Left cardiac atrium (tissue), 4 donors: ENCODE measurements at regions not wholly inside any gene's neighbourhood (a gene's known extent, or its start where the extent isn't known, plus 50 kb on each side); places are given as distances from the start of the nearest gene placed in this dataset.

Source experiments
- ATAC-seq, 2 donors: fragments of 200-7000 bp; cut with Tn5 transposase; one replicate each; pipeline ENCODE4 v1.9.1; 2020; ENCODE audit warnings: mild to moderate bottlenecking in 2 of 2, moderate library complexity in 2 of 2
- DNase-seq: peaks from one replicate; pipeline ENCODE4 v3.0.0-alpha.2; 2020
- intact Hi-C, 2 donors: fragments of 100-400 bp; cut with DNase I; formaldehyde crosslinking; loops; one replicate each; pipeline versions ENCODE4 v1.14.1 to v1.15.1; 2022 to 2023
- donor health status: DM: no; HTN: yes; CAD: no.
- donor health status: DM: no; HTN: yes; CAD: no; lungs with severe emphysema.
- donor health status: DM: yes; HTN: yes; CAD: no.
- donor health status: Dilated cardiomyopathy.

DNA sequence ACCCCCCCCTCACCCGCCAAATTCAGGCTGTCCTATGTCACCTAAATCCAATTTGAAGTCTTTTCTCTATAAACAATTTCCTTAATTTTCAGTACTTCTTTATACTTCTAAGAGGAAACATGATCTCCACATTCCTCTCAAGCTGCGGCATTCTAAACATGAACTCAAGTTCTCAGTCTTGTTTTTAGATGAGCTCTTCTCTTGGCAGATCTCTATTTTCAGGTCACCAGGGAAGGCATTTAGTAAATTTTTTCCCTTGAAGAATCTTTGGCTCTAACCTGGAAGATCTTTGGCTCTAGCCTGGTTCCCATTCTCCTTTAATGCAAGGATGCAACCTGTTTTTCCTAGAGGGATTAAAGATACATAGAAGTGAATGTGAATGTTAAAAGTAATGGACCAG, 193.4 kb downstream of the ATG4C start:
- DNase-seq (no peak), ATAC-seq (no peak)
- intact Hi-C loops = no loop called here

DNA sequence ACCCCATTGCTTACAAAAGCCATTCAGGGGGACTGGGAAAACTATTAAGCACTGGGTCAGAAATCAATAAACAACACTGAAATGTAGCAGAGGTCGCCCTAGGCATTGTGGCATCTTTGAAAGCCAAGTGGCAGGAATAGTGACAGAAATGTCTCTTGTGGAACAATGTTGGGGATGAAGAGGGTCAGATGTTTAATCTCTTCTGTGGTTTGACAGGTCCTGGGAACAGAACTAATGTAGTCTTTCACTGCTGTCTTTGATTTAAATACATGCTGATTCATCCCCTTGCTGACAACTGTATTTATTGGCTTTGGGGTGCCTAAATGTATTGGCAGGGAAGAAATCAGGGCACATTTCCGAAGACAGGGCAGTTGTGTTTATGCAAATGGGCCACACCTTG, 194.8 kb downstream of the ATG4C start:
- no peak for DNase-seq
- intact Hi-C loops = no loop called here
- no peak for ATAC-seq

DNA sequence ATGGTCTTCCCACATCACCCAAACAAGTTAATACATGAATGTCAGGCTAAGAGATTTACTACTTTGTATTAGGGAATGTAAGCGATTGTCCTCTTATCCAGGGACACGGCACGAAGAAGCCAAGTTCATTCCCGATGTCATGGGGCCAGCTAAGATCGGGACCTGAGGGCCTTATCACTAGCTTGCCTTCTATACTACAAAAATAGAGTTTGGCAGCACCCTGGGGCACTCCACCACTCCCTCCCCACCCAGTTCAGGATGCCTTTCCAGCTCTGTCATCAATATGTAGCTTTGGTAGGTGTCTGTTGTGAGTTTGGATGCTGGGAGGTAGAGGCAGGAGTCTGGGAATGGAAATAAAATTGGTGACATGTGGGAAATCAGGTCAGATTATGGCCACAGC, 197.5 kb downstream of the ATG4C start:
- ATAC-seq (no peak), DNase-seq (no peak)
- intact Hi-C loops = no loop called here

DNA sequence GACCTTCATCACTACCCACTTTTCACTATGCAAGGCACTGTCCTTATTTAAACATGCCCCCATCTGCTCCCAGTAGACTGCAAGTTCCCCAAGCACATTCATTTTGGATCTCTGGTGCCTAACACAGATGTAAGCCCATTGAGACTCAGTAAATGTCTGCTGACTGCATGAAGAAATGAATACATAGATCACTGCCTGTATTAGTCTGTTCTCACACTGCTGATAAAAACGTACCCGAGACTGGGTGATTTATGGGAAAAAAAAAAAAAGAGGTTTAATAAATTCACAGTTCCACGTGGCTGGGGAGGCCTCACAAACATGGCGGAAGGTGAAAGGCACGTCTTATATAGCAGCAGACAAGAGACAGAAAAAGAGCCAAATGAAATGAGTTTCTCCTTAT, 204.9 kb downstream of the ATG4C start:
- no peak for DNase-seq
- no peak for ATAC-seq
- intact Hi-C loops = no loop called here

DNA sequence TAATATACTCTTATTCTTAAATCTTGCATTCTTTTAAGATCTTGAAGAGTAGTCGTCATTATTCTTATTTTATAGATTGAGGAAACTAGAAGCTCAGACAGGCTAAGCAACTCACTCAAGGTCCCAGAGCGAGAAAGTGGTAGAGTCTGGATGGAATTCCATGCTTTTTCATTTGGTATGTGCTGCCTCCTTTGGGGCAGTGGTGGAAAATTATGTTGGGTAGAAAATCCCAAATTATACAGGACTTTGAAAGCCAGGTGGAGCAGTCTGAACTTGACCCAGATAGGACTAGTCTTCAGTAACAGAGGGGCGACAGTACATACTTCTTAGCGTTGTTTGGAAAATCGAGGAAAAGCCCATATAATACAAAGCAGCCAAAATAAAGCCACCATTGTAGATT, 205.6 kb downstream of the ATG4C start:
- no peak for ATAC-seq
- no peak for DNase-seq
- intact Hi-C loops = no loop called here

DNA sequence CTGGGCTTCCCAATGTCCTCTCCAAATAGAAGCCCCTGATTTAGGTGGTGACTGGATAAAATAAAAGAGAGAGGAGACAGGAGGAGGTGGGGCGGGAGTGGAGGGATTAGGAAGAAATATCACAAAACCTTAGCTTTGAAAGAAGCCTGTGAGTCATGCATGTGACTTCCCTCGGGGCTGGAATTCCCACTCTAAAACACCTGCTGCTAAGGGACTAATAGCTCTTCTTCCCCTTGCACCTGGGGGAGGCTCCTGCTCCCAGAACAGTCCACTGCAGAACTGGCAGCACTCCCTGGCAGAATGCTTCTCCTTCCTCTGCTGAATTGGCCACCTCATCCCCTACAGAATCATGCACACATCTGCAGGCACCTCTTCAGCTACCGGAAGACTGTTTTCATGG, 207.2 kb downstream of the ATG4C start:
- intact Hi-C loops = no loop called here
- no peak for ATAC-seq
- DNase-seq = no peak

DNA sequence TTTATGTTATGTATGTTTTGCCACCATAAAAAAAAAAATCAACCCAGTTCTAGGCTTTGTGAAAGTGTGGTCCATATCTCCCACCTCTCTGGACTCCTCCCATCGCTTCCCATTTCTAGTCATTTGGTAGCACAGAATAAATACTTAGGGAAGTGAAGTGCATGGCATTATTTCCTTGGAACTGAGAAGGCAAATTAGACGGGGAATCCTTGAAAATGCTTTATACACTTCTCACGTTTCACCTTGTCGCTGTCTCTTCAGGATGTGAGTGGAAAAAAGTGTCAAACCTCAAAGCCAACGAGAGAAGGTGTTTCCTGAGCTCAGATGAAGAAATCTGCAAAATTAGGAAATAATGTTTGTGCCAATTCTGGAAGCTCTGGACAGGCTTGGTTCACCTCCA, 209.9 kb downstream of the ATG4C start:
- ATAC-seq = no peak
- DNase-seq = no peak
- intact Hi-C loops = no loop called here

DNA sequence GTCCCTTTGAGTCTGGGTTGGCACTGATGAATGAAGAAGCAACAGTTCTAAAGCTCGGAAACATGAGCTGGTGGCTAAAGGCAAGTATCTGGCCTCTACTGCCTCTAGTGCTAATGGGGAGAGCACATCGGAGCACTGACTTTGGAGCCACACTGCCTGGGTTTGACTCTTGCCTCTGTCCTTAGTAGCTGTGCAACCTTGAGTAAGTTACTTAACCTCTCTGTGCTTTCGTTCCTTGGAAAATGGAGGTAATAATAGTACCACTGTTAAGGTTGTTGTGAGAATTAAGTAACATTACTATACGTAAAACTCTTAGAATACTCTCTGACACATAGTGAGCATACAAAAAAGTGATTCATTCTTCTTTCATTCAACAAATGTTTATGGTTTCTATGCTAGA, 211.2 kb downstream of the ATG4C start:
- intact Hi-C loops = no loop called here
- DNase-seq = no peak
- ATAC-seq = no peak

DNA sequence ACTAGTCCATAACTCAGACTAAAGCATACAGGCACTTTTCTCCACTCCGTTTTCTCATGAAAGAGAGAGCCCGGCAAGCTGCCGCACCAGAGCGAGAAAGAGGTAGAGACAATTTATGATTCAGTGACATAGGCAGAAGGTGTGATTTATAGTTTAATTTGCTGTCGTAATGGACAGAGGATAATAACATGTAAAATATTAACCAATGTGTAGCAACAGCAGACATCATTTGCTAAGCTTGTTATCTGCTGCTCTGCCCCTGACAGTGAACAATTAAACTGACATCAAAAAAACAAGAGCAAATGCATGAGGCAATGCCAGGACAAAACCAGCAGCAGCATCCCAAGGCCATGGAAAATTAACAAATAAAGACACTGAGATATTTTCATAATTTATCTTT, 214.0 kb downstream of the ATG4C start:
- no peak for DNase-seq
- intact Hi-C loops = no loop called here

DNA sequence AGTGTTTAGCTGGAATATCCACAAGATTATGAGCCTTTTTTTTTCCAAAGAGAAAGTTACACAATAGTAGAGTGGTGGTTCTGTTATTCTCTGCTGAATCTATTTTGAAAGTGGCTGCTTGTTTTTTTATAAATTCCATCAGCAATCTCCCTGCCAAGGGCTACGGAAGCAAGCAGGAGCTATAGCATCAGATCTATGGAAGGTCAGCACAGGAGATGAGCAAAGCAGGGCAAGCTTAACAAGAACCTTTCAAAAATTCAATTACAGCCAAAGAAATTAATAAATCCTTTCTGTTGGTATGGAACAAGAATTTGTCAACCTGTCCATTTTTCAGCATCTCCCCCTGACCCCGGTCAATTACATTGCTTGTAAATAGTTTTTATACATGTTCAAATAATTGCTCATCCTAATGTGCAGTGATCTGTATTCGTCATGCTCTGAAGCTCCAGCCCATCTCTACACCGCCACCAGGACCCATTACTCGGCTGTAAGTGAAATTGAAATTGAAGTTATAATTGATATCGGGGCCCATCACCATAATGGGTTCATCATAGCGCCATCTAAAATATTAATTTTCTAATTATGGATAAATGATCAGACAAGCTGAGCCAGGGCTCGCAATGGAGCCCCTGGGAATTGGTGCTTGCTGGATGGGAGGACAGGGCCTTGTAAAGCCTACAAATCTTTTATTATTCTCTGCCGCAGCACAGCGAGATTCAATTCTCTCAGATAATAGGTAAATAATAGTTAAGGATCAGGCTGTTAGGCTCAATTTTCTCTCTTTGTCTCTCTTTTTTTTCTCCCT, 215.1 kb downstream of the ATG4C start:
- ATAC-seq (no peak), DNase-seq (no peak)
- intact Hi-C loops = no loop called here

More for the DNA sequence above, 214.0 kb downstream of the ATG4C start:
- ATAC-seq = no peak

DNA sequence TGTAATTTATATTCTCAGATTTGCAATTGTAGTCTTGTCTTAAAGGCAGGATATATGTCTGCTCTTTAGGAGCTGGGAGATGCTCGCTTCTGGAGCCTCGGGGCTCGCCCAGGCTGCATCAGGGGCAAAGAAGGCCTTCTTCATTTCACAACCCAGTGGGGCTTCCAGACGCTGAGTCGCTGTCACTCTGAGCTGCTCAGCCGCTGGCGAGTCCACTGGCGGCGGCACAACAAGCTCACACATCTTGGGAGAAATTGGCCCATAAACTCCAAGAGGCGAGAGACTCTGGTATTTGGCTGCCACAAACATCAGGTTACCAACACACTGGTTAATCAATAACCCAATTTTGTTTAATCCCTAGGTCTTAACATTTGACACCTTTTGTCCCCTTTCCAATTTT, 216.6 kb downstream of the ATG4C start:
- intact Hi-C loops = no loop called here
- no peak for DNase-seq
- ATAC-seq = no peak

DNA sequence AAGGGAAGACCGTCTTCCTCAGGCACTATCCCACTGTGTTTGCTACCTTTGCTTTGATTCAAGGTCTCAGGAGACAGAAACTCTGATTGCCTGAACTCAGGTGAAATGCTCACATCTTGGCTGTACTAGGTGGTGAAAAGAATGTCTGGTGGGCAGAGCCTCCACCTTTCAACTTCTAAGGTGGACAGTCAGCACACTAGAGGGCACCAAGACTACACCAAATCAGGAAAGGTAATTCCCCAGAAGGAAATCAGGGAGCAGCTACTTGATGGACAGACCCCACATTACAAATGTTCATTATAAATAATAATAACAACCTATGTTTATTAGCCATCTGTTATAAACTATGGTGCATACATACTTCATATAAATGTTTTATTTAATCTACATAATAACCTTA, 220.9 kb downstream of the ATG4C start:
- ATAC-seq (no peak), DNase-seq (no peak)
- intact Hi-C loops = no loop called here

DNA sequence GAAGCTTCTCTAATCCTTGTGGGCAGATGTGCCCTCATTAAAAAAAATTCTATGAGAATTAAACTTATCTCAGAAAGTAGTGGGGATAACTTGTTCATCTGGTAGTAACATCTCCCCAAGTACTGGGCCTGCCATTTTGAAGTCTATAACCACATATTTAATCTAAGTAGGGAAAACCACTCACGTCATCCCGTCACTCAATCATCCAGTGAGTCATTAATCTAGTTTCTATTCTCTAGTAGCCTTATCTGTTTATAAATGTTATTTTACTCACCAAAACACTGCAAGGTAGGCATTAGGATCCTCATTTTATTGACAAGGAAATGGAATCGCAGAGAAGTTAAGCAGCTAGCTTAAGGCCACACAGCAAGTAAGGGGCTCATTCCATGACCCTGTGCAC, 221.9 kb downstream of the ATG4C start:
- DNase-seq (no peak), ATAC-seq (no peak)
- intact Hi-C loops = no loop called here

DNA sequence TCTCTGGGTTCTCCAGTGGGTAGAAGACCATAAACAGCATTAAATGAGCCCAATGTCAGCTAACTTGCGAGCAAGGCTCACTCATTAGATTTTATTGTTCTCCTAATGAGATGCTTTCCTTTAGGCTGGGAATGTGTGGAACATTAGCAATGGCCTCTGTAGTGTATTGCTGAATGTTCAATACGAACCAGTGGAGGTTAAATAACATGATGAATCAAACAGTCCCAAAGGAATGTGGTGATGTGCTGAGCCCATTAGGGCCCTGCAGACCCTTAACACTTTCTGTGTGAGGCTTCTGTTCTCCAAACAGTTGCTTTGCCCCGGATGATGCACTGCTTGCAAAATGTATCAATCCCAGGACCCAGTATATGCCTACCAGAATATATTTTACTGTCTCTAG, 225.5 kb downstream of the ATG4C start:
- intact Hi-C loops = no loop called here

DNA sequence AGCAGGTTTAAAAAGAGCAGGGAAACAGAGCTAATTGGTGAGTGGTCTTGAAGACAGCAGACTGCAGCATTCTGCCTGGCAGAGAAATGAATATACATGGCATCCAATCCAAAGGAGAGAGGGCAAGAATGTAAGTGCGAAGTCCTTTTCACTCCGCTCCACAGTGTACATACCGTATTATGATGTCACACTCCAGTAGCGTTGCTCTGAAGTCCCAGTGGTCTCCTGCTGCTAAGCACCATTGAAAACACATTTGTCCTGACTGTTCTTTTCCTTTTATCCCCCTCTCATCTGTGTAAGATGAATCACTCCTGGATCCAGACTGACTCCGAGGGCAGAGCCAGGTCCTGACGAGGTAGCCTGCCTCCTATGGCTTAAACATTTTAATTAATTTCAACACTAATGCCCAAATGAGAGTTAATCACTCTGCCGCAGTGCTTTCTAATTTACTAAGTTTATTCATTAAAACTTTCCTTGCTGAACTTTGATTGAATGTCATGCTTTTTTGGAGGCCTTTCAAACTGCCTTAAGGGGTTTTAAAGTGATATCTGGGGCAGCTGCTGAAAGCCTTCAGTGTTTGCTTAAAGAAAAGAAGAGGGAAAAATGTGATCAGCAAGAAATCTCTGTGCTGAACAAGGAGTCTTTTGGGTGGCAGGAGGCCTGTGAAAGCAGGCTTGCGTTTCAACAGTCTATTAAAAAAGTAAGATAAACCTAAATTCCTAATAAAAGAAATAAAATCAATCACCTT, 227.2 kb downstream of the ATG4C start:
- DNase-seq (no peak), ATAC-seq (no peak)
- intact Hi-C loops = no loop called here

More for the DNA sequence above, 225.5 kb downstream of the ATG4C start:
- DNase-seq (no peak), ATAC-seq (no peak)

DNA sequence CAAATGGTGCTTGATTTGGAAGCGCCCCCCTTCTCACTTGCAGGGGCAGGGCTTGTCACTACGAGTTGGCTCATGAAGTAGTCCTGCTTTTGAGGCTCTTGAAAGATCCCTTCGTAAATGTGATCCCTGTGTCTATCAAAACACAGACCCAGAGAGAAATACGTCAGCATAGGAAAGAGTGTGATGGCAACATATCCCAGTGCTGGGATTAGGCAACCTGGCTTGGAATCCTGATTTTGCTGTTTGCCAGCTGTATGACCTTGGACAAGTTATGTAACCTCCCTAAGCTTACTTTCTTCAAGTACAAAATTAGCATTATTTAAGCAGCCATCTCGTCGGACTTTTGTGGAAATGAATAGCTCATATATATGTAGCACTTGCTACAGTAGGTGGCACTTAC, 228.4 kb downstream of the ATG4C start:
- intact Hi-C loops = no loop called here
- DNase-seq (no peak), ATAC-seq (peak; percentile 63 to 77)

DNA sequence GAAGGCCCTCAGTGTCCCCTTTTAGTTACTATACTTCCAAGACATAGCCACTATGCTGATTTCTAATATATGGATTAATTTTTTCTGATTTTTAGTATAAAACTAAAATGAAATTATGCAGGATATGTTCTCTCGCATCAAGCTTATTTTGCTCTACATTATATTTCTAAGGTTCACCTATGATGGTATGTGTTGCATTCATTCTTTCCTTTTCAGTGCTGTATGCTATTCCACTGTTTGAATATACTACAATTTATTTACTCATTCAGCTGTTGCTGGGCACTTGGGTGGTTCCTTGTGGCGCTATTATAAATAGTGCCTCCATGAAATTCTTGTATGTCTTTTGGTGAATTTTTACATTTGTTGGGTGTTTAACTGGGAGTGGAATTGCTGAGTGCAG, 230.3 kb downstream of the ATG4C start:
- intact Hi-C loops = no loop called here
- ATAC-seq (no peak), DNase-seq (no peak)

DNA sequence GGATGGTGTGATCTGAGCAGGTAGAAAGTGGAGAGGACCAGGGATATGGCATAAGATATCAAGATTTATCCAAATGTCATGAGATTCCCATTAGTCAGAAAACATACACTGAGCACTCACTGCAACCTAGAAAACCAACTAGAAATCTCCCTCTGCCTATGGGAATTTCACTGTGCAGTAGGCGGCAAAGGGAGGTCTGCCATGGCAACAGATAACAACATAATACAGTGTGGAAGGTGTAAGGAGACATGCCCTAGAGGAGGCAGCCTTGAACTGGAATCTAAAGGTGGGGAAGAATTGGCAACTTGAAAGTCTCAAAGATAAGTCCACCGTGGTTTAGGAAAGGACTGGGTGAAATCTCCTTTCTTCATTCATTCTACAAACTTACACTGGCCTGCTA, 238.4 kb downstream of the ATG4C start:
- no peak for ATAC-seq
- no peak for DNase-seq
- intact Hi-C loops = no loop called here

DNA sequence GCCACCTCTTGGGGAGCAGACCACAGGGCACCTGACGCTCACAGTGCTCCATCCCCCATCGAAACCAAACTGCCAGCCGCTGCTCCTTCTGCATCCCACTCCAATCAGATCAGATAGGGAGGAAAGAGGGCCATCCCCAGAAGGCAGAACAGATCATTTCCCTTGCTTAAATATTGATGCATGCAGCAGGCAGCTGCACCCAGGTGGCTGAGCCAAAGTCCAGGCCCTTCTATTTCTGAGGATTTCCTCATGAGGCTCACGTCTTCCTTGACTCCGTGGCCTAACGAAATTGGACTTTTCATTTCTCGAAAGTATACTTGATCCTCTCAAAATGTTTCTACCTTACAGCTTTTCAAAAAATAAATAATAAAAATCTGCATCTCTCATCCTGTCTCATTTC, 239.2 kb downstream of the ATG4C start:
- no peak for ATAC-seq

DNA sequence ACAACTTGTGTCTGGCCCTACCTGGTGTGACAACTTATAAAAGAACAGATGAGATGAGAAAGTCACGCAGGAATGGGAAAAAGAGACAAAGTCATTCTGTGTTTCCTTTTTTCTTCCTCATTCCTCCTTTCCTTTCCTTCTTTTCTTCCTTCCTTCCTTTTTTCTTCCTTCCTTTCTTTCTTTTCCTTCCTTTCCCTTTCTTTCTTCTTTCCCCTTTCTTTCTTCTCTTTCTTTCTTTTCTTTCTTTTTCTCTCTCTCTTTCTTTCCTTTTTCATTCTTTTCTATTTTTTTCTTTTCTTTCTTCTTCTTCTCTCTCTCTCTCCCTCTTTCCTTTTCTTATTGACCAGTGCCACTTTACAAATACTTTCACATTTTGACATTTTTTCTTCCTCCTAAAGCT, 239.7 kb downstream of the ATG4C start:
- intact Hi-C loops = no loop called here
- DNase-seq (no peak), ATAC-seq (no peak)

More for the DNA sequence above, 239.2 kb downstream of the ATG4C start:
- DNase-seq = no peak
- intact Hi-C loops = no loop called here

DNA sequence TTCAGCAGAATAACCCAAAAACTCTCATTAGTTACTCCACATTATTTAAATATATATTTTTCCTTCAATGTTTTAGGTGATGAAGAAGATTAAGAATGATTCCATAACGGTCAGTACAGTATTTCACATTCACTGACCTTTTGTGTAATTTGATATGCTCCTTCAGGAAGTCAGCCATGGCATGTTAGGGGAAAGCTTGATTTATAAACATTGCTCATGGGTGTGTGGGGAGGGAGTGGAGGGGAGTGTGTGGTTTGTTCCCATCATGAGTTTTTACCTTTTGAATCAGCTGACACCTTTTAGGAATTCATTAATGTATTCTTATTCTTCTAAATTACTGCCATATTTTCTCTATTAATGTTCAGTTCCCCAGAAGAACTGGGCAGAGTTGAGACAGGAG, 240.2 kb downstream of the ATG4C start:
- intact Hi-C loops = no loop called here
- DNase-seq (no peak), ATAC-seq (no peak)
